ENCODE measurements at regions not wholly inside any gene's neighbourhood (a gene's known extent, or its start where the extent isn't known, plus 50 kb on each side); places are given as distances from the start of the nearest gene placed in this dataset.
"Not testable (repeated sequence)": the region's sequence is repeated elsewhere in the genome, so short reads cannot be mapped to it uniquely, and the experiment has no call there.

DNA sequence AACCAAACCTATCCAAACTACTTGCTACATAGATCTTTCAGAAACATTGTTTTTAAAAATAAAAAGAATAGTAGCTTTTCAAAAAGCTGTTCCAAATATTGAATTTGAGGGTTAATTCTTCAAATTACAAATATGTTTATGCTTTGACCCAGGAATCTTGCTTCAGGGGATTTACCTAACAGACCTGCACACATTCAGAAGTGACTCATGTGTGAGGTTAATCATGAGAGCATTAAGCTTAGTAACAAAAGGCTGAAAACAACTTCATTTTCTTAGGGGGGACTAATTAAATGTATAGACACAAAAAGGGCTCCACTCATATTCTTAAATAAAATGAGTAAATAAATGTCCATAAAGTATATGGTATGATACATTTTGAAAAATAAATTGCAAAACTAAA lies 672.4 kb upstream of the FLRT2 start:
- no peak for DNase-seq (ENCODE audit: low read depth in 2 of 2)

- no peak for DNase-seq (ENCODE audit: low read depth in 2 of 2)
Observed at GRCh38 chr14:84859116-84859515, 670.8 kb upstream of the FLRT2 start.

- DNase-seq (ENCODE audit: low read depth in 2 of 2): no peak
Observed at GRCh38 chr14:84864548-84865271, 665.2 kb upstream of the FLRT2 start.

DNA sequence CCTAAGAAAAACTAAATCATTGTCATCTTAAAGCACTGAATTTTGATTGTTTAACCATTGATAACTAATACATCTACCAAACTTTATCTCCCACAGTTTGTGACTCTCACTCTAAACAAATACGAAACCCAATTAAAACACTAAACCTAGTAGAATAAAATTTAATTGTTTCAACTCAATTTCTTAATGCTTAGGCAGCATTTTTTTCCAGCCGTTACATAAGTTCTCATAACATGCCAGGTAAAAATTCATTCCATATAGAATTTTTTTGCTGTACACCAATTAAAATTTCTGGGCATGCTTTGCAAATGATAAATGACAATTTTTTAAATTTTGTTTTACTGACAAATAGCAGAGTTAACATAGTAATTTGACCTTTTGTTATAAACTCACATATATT lies 658.2 kb upstream of the FLRT2 start:
- no peak for DNase-seq (ENCODE audit: low read depth in 2 of 2)

DNA sequence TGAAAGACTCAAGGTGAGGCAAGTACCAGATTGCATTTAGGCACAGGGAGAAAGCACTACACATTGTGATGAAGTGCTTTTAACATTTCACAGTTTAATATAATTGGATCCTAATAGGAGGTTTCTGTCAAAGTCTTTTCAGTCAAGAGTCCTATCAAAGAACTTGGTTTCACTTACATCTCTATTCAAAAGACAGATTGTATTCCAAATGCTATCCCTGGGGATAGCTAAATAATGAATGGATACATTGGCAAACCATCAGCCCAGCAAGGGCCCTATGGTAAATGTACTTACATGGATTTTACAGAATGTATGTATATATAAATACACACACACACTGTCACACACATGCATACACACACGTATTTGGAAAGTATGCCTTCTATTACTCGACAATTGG lies 655.5 kb upstream of the FLRT2 start:
- no peak for DNase-seq (ENCODE audit: low read depth in 2 of 2)

GRCh38 chr14:84877061-84877460 lies 652.9 kb upstream of the FLRT2 start:
- no peak for DNase-seq (ENCODE audit: low read depth in 2 of 2)

- DNase-seq (ENCODE audit: low read depth in 2 of 2): no peak
Observed at GRCh38 chr14:84882830-84883229, 647.1 kb upstream of the FLRT2 start.

- no peak for DNase-seq (ENCODE audit: low read depth in 2 of 2)
Observed at GRCh38 chr14:84885061-84885460, 644.9 kb upstream of the FLRT2 start.

DNA sequence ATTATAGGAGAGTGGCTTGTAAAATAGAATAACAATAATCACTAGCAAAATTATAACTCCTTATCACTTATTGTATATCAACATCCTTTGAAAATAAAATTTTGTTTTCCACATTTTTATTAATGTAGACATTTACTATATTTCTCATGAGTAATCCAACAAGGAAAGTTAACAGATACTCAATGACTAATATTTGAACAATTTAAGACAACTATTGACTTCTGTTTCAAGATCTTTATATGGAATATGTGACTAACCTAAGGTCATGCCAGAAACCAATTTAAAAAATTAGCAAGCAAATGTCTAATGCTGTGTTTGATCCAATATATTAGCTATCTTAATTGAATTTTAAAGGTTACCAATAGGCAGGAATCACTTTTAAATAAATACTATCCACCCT lies 638.5 kb upstream of the FLRT2 start:
- DNase-seq (ENCODE audit: low read depth in 2 of 2): no peak

DNA sequence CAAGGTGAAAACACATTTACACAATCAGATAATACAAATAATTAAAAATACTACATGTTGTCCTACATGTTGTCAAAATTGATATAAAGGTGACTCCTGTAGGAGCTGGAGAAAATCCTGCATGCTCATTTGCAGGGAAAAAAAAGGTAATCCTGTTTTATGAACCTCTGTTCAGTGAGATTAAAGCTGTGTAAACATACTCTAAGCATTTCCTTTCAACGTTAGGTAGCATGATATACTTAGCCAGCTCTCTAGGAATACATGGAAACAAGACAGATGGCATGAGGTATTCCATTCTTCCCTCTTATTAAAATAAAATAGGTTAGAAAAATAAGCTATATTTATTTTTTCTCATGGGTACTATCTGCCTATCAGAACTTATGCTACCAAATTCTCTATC lies 635.7 kb upstream of the FLRT2 start:
- no peak for DNase-seq (ENCODE audit: low read depth in 2 of 2)

DNA sequence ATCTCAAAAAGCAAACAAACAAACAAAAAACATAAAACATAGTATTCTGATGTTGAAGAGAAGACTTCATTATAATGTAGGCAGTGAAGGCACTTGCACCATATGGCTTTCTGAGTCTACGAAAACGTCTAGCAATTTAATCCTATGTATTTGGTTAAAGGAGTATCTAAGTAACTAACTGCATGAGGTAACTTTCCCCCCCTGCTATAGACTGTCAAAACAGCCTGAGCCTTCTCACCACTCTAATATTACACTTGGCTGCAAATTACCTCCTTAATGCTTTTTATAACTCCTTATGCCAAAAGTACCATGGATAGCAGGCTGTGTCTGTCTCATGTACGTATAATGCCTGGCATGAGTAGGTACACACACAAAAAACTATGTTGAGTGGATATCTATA lies 607.6 kb upstream of the FLRT2 start:
- no peak for DNase-seq (ENCODE audit: low read depth in 2 of 2)

DNA sequence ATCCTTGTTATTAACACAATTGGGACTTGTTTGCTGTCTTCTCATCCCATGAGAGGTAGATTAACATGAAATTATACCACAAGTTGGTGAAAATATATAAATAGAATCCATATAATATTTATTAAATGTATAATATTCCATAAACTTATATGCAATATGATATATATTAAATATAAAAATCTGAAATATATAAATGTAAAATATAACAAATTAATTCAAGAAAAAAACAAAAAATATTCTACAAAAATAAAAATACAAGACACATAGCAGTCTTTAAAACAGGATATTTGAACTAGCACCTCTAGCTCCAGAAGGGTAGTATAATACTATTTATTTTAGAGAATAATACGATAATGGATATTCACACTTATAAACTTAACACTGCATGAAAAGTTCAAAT lies 603.3 kb upstream of the FLRT2 start:
- no peak for DNase-seq (ENCODE audit: low read depth in 2 of 2)

DNA sequence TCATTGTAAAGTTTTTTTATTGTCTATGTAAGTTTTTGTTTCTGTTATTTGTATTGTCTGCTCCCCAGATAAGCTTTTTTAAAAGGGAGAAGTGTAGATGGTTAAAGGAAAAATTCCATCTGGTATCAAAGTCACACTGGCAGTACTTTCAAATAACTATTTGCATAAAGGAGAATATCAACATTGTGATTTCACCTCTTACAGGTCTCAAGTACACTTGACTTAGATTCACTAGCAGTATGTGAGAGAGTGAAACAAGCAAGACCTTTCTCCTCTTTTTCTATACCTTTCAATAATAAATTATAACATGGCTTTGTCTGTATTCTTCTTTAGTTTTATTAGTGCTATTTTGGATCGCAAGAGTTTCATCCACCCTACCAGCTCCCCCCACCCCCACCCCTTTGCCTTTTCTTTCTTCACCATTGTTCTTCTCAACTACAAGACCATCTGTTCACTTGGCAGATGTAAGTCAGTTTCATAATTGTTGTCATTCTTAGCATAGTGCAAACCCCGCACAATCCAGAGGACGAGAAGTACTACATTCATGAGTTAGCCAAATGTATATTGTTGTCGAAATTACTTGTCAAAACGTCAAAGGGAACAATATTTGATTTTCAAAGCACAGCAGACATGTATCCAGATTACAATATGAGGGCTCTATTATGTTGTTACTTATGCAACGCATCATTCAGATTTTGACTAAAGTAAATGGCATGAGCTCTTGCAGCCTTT lies 602.7 kb upstream of the FLRT2 start:
- DNase-seq (ENCODE audit: low read depth in 2 of 2): no peak

DNA sequence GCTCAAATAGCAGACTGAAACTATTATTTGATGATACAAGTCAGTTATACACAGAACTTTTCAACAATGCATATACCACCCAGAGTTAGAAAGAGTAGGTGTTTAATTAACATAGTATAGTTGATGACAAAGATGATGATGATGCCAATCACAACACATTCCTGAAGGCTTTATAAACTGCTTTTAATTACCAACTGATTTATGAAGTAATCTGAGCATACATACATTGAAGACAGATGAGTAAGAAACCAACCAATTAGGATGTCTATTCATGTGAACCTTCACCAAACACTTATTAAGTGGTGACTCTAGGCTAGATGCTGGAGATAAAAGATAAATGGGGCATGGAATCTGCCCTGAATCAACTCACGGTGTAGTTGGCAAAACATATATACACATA lies 600.9 kb upstream of the FLRT2 start:
- no peak for DNase-seq (ENCODE audit: low read depth in 2 of 2)

- DNase-seq (ENCODE audit: low read depth in 2 of 2): no peak
Observed at GRCh38 chr14:84929834-84930233, 600.1 kb upstream of the FLRT2 start.

DNA sequence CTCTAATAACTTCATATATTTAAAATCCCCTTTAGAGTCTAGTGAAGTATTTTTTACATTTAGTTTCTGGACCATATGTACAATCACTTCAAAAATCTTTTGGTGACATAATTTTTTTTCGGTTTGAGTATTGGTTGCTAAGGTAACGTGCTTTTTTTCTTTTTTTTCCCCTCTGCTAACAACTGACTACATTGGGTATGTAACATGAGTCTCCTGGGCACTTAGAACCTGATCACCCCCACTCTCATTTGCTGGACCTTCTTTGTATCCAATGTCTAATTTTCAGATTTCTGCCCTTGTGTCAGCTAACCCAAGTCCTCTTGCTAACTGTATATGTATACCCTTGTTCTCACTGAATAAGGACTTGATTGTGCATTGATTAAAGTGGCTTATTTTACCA lies 592.9 kb upstream of the FLRT2 start:
- DNase-seq (ENCODE audit: low read depth in 2 of 2): no peak

GRCh38 chr14:84937449-84937848 lies 592.5 kb upstream of the FLRT2 start:
- no peak for DNase-seq (ENCODE audit: low read depth in 2 of 2)

DNA sequence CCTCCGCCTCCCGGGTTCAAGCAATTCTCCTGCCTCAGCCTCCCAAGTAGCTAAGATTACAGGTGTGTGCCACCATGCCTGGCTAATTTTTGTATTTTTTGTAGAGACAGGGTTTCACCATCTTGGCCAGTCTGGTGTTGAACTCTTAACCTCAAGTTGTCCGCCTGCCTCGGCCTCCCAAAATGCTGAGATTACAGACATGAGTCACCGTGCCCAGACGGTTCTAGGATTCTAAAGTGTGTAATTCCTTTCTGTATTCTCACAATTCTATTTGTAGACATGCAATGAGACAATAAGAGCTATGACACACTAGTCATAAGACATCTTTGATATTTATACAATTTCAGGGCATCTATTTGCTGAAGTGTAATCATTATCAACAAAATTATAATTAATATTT lies 585.0 kb upstream of the FLRT2 start:
- DNase-seq (ENCODE audit: low read depth in 2 of 2): not testable (repeated sequence)

DNA sequence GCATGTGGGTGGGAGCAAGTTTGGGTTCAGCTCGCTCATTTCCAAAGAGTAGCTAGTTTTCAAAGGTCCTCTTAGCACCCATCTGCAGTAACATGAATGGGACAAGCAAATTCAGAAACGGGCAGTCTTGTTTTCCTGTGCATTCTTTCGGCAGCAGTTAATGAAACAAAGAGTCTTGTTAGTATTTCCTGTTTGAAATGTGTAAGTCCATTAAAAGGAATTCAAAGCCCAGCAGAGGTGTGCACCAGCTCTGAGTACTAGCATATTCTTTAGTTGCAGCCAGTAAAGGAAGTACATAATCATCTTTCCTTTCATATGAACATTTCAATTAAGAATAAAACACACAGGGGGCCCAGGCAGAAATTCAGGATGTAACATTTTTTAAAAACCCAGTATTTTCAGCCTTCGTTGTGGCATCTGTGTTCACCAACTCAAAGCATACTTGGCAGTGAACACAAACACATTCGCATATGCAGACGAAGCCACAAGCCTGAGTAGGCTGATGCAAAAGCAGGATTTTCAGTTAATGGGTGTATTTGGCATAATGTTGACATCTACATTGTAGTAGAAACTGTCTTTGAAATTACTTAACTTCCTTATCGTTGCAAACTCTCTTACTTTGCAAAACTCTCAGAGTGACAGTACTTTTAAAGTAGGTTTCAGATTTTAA lies 570.0 kb upstream of the FLRT2 start:
- no peak for DNase-seq (ENCODE audit: low read depth in 2 of 2)

DNA sequence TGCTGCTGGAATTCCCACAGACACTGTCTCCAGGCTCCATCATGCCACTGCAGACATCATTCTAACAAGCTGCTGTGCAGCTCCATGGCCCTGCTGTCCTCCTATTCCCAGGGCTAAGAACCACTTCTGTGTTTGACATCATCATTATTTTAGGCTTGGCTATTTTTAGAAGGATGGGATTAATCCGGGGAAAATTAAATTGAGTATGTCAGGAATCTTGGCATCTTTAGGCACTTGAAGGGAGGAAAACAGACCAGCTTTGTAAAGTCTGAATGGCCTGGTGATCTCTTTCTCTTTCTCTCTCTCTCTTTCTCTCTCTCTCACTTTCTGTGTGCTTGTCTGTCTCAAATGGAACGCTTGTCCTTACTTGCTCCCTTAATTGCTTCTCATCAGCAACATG lies 568.3 kb upstream of the FLRT2 start:
- no peak for DNase-seq (ENCODE audit: low read depth in 2 of 2)

- no peak for DNase-seq (ENCODE audit: low read depth in 2 of 2)
Observed at GRCh38 chr14:84963518-84963917, 566.4 kb upstream of the FLRT2 start.

GRCh38 chr14:84965279-84965678 lies 564.7 kb upstream of the FLRT2 start:
- no peak for DNase-seq (ENCODE audit: low read depth in 2 of 2)

DNA sequence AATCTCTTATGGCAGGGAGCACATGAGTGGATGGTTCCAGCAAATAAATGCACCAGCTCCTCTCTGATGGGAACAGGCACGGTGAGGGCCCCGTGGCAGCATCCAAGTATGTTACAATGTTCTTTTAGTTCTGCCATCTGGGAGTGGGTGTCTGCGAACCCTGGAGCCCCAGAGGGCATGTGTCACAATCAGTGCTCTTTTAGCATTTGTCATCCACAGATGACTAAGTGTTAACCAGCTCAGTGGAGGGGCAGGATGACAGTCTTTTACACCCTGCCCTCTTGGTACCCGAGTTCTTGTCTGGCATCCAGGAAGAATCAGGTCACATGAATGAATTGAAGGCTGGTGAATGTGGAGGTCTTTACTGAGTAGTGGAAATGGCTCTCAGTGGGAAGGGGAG lies 560.4 kb upstream of the FLRT2 start:
- no peak for DNase-seq (ENCODE audit: low read depth in 2 of 2)

Measured in stimulated activated CD4-positive, alpha-beta T cell treated with anti-CD3 and anti-CD28 coated beads, Interleukin-12 subunit alpha, Interleukin-12 subunit beta, amount 100 ng/mL, for 24 hours (primary cell).